HUDEP-2 (cell line): ENCODE measurements at regions not wholly inside any gene's neighbourhood (a gene's known extent, or its start where the extent isn't known, plus 50 kb on each side); places are given as distances from the start of the nearest gene placed in this dataset.
"Not testable (repeated sequence)": the region's sequence is repeated elsewhere in the genome, so short reads cannot be mapped to it uniquely, and the experiment has no call there.

ENCODE experiments used
- DNase-seq, 76 experiments: peaks; one replicate each; lab custom pipeline; 2025; ENCODE audit not compliant: unreplicated experiment in 76 of 76; lab: John Stamatoyannopoulos, UW

DNA sequence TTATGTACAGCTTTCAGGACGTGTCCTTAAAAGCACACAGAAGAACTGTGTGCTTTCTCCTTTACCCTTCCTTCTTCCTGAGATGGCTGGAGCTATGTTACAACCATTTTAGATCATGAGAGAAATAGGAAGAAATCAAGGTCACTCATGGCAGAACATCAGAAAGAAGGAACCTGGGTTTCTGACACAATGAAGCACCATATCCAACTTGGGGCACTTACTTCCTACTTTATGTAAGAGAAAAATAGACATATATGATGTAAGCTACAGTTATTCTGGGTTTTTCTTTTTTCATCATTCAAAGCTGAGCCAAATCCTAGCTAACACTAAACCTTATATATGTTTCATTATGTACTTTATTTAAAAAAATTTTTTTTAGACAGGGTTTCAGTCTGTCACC, 79.5 kb downstream of the FAM161A start:
- no peak for DNase-seq

DNA sequence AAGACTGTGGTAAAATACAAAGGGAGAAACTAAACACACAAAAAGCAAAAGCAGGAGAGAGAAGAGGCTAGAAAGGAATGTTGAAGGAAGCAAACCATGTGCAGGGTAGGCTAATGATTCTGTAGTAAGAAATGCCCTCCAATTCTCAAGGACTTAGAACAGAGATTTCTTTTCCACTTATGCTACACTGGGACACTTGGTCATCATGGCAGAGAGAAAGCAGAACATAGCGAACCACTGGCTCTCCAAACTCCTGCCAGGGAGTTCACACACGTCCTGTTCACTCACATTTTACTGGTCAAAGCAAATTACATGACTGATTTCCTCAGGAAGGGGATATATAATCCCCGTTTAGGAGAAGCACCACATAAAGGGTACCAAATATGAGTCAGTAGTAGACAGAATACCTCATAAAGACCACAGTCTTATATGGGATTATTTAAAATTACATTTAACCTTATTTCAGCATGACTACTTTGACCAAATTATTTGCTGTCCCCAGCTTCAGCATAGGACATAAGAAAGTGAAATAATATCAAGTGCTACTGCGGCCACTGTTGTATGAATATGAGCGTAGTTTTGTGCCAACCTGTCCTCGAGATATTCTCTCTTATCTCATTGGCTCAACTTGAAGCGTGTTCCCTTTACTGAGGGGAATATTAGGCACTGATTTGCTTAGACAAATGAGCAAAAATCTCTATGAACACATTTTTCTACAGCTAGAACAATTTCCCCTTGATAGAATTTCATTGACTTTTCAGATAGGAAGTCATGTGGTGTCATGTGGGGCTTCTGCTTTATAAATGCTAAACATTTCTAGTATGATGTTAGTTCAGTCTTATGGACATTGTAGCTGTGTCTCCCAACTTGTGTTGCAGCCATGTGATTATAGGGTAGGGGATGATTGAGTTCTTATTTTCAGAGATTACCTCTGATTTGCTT, 81.7 kb downstream of the FAM161A start:
- no peak for DNase-seq

DNA sequence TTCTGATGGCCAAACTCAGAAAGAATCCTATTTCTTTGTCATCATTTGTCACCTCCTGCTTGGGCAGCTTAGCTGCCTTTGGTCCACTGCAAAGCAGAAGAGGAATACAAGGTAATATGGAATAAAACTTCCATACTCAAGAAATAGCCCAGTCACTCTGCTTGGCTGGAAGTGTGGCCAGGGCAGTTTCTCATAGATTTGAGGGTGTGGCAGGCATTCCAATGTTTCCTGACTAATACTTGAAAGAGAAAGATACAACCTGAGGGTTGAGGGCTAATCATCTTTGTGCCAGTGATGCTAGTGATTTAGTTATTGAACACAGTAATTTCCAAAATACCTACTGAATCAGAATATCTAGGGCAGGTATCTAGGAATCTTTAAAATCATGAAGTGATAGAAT, 83.1 kb downstream of the FAM161A start:
- no peak for DNase-seq

DNA sequence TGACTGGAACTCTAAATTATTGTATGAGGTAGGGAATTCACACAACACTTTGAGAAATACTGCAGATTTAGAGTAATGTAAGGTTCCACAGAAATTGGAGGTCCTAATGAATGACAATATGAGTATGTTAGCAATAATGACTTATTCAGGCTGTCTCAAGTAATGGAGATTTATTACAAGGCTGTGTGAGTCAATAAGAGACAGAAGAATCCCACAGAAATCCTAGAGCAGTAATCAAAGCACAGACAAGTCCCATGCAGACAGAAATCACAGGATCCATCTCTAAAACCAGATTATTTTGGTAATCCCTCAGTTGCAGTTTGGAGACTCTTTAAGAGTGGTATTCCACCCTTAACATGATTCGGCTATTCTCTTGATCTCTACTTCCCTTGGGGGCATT, 83.6 kb downstream of the FAM161A start:
- no peak for DNase-seq

DNA sequence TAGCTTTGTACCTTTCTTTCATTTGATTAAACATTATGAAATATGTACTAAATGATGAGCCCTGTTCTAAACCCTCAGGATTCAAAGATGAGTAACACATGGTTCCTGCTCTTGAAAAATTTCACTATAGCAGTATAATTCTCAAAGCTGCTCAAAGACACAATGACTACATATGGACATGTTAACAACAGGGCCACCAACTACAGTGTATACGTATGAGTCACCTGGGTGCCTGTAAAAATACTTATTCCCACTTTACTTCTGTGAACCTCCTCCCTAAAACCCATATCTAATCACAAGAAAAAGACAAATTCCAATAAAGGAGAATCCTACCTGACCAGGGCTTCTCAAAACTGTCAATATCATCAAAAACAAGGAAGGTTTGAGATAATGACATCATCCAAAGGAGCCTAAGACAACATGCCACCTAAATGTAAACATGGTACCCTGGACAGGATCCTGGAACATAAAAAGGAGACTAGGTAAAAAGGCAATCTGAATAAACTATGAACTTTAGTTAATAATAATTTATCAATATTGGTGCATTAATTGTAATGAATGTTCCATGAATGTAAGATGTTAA, 84.7 kb downstream of the FAM161A start:
- no peak for DNase-seq

DNA sequence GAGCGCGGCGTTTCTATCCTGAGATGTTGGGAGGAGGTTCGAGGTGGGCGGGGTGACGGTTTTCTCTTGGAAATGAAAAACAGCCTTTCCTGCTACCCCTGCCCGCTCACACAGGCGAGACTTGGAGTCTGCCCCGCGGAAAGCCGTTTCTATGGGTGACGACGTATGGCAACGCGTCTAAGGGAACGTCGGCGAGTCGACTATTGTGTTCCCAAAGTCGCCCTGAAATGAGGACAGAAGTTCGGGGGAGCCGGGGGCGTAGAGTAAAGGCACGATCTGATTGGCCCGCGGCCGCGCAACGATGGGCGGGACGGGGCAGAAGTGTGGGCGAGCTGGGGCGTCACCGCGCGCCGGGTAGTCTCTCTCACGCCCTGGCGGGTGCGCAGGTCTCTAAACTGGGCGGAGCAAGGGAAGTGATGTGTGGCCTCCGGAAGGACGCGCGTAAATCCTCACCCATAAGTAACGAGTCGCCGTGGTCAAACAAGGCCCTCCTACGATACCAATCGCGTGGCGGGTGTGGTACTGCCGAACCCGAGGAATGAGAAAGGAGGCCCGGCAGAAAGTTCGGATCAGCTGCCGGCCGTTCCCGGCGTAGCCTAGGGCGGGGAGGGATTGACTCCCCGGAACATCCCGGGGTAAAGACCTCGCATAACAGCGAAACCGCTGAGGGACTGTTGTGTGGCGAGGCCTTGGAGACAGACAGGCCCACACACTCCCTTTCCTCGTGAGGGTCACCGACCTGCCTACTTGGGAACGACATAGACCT, 89.6 kb downstream of the FAM161A start:
- peak; percentile 38 to 99 (median 97) for DNase-seq

DNA sequence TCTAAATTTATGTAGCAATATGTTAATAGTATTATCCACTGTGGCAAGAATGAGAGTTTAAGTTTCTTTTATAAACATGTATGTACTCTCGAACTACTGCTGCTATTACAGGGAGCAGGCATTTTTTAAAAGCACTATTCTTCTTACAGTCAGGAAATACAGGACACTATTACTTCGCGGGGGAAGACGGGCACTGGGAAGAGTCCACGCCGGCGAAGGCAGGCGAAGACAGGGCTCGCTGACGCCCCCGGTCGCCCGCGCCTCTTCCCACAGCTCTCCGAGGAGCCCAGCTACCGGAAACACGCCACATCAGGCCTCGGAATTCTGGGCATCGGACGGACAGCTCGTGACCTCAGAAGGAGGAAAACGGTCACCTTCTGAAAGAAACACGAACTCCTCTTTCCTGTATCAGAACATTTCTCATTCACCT, 90.2 kb downstream of the FAM161A start:
- peak in 72 of 76 experiments; percentile 17 to 87 (median 72) for DNase-seq

DNA sequence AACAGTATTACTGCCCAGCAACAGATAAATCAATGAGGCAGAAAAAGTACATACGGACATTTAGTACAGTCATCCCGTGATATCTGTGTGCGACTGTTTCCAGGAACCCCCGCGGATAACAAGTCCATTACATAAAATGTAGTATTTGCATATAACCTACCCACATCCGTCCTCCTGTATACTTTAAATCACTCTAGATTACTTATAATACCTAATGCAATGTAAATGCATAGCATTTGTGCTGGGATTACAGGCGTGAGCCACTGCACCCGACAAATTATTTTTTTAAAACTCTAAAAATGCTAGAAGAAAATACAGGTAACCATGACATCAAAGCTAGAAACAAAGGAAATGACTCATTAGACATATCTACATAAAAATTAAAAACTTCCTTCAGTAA, 91.6 kb downstream of the FAM161A start:
- DNase-seq: no peak

DNA sequence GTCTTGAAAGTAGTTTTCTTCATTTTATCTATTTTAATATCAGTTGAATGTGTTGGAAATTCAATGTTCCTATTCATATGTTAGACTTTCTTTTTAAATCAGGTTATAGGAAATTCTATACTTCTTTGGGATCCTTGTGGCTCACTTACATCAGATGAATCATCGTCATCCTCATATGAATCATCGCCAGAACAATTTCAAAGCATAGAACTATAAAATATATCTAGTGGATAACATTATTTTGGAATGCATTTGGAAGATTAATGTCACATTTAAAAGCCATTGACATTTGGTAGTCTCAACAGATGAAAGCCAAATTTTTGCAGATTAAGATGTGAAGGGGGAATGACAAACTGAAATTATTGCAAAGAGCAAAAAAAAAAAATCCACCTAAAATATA, 94.1 kb downstream of the FAM161A start:
- DNase-seq: no peak

DNA sequence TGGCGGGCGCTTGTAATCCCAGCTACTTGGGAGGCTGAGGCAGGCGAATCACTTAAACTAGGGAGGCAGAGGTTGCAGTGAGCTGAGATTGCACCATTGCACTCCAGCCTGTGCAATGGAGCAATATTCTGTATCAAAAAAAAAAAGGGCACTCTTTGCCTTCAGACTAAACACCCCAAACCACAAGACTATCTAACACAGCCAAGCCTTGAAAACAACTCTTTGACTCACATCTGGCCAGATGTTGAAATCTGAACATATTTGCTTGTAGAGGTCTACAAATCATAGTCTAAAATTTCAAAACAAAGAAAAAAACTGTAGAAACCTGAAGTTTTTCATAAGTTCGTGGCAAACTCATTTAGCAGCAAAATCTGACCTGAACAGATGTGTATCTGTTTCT, 94.9 kb downstream of the FAM161A start:
- DNase-seq: no peak

DNA sequence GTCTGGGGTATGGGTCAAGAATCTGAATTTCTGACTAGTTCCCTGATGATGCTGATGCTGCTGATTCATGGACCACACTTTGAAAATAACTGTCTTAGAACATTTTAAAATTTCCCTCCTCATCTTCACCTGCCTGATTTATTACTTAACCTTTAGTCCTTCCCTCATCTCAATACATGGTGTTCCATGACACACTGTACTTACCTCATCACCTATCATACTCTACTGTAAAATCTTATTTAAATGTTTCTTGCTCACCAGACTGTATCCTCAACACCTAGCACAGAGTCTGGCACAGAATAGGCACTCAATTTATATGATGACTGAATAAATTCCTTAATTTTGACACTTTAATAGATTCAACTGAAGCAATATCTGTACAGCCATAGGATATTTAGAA, 95.7 kb downstream of the FAM161A start:
- DNase-seq: no peak

DNA sequence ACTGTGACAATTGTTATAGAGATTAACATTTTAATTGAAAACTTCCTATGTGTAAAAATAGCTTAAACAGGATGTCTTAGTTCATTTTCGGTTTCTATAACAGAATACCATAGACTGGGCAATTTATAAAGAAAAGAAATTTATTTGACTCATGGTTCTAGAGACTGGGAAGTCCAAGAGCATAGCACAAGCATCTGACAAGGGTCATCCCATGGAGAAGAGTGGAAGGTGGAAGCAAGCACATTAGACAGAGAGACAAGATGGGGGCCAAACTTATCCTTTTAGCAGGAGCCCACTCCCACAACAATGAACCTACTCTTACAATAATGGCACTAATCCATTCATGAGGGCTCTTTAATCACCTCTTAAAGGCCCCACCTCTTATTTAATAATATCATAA, 100.3 kb downstream of the FAM161A start:
- no peak for DNase-seq

DNA sequence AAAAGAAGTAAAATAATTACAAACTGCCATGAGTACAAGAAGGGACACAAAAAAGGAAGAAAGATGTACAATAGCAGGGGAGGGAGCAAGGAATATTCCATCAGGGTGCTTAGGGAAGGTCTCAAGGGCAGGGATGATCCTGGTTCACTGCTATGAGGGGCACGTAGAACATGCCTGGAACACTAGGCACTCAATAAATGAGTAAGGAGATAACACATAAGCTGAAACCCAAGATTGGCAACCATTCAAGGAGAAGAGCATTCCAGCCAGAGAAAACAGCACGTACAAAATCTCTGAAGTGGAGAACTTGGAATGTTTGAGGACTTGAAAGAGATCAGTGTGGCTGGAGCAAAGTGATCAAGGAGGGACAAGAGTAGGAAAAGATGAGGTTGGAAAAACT, 103.2 kb downstream of the FAM161A start:
- no peak for DNase-seq

DNA sequence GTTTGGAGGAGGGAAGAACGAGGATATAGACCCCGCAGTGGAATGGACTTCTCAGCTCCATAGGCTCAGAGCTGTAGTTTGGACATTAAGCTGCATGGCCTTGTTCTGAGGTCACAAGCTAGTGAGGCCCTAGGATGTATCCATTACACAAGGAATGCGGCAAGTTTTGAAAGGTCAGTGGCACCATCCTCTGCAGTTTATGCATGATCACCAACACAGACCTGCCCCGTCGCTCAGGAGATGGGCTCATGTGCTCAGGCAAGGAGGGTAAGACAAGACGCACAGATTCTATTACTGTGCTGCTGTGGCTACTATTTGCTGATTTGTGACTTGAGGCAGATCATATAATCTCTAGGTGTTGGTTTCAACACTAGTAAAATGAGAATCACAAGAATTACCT, 110.9 kb downstream of the FAM161A start:
- no peak for DNase-seq

DNA sequence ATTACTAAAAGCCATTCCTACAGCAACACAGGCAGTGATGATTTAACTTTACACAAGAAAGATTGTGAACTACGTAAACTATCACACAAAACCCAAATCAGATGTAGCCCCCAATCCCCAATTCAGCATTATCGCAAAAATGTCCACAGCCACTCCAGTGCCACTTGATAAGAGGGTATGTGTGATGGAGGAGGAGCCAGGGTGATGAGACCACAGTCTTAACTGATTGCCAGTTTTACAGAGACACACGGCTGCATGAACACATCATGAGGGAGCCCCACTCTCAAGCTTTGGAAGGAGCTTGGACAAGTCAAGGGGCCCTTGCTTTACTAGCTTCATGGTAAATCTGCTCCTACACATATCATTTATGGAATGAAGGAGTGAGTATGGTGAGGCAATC, 116.0 kb downstream of the FAM161A start:
- peak in 2 of 76 experiments; percentile 9 to 13 for DNase-seq

DNA sequence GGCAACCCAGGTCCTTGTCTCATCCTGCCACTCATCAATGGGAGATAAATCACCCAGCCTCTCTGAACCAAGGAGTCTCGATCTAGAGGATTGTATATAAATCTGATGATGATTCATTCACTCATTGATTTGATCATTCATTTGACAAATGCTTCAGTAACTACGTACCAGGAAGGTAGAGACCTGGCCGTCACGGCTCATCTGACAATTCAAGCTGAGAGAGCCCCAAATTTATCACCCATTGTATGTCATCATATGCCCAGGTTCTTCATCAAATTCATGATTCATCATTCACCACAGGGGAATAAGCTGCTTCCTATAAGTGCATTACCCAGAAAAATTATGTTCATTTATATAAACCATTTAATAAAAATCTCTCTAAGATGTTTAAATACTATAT, 116.9 kb downstream of the FAM161A start:
- no peak for DNase-seq

DNA sequence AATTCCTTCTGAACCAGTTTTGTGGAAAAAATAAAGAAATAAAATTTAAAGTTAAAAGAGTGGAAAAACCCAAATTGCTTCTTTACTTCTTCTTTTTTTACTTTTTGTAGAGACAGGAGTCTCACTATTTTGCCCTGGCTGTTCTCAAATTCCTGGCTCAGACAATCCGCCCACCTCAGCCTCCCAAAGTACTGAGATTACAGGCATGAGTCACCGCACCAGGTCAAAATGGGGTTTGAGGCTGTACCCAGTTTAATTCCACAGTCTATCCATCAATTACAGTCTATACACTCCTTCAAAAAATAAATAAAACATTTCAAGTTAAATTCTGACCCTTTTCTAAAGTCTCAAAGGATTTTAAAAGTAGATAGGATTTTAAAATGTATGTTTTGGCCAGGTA, 120.3 kb downstream of the FAM161A start:
- DNase-seq: no peak

DNA sequence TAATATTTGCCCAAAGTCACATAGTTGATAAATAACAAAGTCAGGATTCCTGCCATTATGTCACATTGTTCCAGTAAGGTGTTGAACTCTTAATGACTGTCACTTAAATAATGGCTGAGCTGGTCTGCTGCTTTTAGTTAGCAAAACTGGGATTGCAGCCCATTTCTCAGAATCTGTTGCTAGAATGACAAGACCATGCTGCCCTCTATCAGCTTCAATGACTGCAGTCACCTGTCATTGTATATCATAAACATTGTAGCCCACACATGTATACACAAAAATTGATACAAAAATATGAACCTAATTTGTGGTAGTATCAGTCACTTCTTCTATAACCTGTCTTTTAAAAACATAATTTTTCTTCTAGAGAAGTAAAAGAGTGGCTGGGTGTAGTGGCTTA, 121.1 kb downstream of the FAM161A start:
- DNase-seq: no peak

DNA sequence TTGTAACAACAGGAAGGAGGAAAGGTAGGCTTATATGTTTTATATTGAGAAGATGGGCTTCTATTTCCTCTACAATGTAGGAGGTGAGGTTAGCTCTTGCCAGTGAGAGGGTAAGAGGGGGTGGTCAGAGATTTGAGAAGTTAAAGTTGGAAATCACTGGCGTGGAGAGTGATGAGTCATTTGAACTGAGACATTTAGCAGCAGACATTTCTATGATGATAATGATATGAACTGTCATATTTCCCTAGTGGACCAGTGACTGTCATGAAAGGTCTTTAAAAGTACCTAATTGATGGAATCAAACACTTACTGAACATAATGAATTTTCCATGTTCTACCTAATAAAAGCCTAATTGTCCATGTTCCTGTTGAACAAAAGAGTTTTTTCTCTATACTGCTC, 126.1 kb downstream of the FAM161A start:
- peak in 1 of 76 experiments; percentile 5 for DNase-seq

DNA sequence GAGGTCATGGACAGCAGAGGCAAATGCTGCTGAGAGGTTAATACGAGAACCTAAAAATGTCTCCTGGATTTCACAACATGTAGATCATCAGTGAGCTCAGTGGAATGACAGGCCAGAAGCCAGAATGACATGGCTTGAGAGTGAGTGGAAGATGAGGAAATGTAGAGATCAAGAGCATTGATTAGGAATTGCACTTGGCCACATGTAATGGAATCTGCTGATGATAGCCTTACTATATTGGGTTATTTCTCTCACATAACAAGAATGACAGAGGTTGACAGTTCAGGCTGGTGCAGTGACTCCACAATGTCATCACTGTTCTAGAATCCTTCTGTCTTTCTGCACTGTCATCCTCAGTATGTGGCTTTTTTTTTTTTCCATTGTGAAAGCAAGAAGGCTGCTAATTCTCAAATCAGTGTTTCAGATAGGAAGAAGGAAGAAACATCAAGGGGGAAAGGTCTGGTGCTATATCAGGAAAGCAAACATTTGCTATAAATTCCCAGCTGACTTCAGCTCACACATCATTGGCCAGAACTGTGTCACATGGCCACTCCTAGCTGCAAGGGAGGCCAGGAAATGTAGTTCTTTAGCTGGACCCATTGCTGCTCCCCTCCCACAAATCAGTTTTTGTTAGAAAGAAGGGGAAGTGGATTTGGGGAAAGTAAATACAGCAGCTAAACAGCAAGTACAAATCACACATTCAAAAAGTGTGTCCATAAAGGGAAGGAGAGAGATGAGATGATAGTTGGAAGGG, 127.2 kb downstream of the FAM161A start:
- no peak for DNase-seq

DNA sequence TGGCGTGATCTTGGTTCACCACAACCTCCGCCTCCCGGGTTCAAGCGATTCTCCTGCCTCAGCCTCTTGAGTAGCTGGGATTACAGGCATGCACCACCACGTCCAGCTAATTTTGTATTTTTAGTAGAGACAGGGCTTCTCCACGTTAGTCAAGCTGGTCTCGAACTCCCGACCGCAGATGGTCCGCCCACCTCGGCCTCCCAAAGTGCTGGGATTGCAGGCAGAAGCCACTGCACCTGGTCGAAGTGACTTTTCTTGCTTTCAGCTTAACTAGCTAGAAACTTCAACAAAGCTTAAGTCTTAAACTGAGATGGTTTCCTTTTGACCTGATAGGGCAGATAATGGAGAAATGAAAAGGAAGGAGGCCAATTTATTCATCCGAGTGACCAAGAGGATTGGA, 130.5 kb downstream of the FAM161A start:
- DNase-seq: not testable (repeated sequence)
